IgD-negative memory B cell (primary cell): ENCODE measurements at regions not wholly inside any gene's neighbourhood (a gene's known extent, or its start where the extent isn't known, plus 50 kb on each side); places are given as distances from the start of the nearest gene placed in this dataset.

Experiments used
- H3K27ac Mint-ChIP-seq, 3 donors: one replicate each; pipeline ENCODE4 v1.8.0; 2020 to 2022; ENCODE audit warnings: mild to moderate bottlenecking in 3 of 3, mixed read lengths in 3 of 3, moderate library complexity in 1 of 3
- H3K27me3 Mint-ChIP-seq: one replicate; pipeline ENCODE4 v1.8.0; 2021; ENCODE audit warnings: mixed read lengths
- H3K36me3 Mint-ChIP-seq: one replicate; pipeline ENCODE4 v1.8.0; 2020; ENCODE audit warnings: mild to moderate bottlenecking, mixed read lengths
- H3K4me1 Mint-ChIP-seq, 3 donors: one replicate each; pipeline ENCODE4 v1.8.0; 2020 to 2022; ENCODE audit warnings: mixed read lengths in 3 of 3, mild to moderate bottlenecking in 1 of 3
- H3K4me3 Mint-ChIP-seq, 4 donors: one replicate each; pipeline ENCODE4 v1.8.0; 2020 to 2022; ENCODE audit warnings: mild to moderate bottlenecking in 4 of 4, mixed read lengths in 4 of 4, moderate library complexity in 3 of 4
- H3K9me3 Mint-ChIP-seq, 3 donors: one replicate each; pipeline ENCODE4 v1.8.0; 2020 to 2021; ENCODE audit warnings: mixed read lengths in 3 of 3, mild to moderate bottlenecking in 1 of 3

- Mint-ChIP-seq H3K36me3 (no peaks in the 10 kb centered on the region), H3K27ac (no peak overlapping the region), H3K27me3 (no peaks in the 10 kb centered on the region), H3K4me1 (peaks cover 0 to 2% (median 0%) of the 10 kb centered on the region in 3 donors), H3K9me3 (peaks cover 0 to 5% (median 2%) of the 10 kb centered on the region in 3 donors), H3K4me3 (no peak overlapping the region)
Measured at GRCh38 chr2:235365743-235366142, 128.1 kb upstream of the AGAP1 start.

GRCh38 chr2:235366390-235366789, 127.5 kb upstream of the AGAP1 start:
- H3K36me3 Mint-ChIP-seq, result no peaks in the 10 kb centered on the region

GRCh38 chr2:235366807-235367206, 127.0 kb upstream of the AGAP1 start:
- Mint-ChIP-seq H3K27ac (no peak overlapping the region), H3K4me1 (peaks cover 0 to under 1% (median 0%) of the 10 kb centered on the region in 3 donors), H3K4me3 (no peak overlapping the region), H3K27me3 (no peaks in the 10 kb centered on the region), H3K9me3 (peaks cover 0 to 5% (median 2%) of the 10 kb centered on the region in 3 donors), H3K36me3 (no peaks in the 10 kb centered on the region)

More at GRCh38 chr2:235366390-235366789, 127.5 kb upstream of the AGAP1 start:
- Mint-ChIP-seq H3K4me3 (no peak overlapping the region), H3K4me1 (peaks cover 0 to 2% (median 0%) of the 10 kb centered on the region in 3 donors), H3K27me3 (no peaks in the 10 kb centered on the region), H3K27ac (no peak overlapping the region), H3K9me3 (peaks cover 0 to 5% (median 2%) of the 10 kb centered on the region in 3 donors)

- no peak overlapping the region for H3K27ac Mint-ChIP-seq
- H3K9me3 Mint-ChIP-seq, result peaks cover 0 to 5% (median 0%) of the 10 kb centered on the region in 3 donors
Measured at GRCh38 chr2:235371018-235371417, 122.8 kb upstream of the AGAP1 start.

GRCh38 chr2:235373171-235373570, 120.7 kb upstream of the AGAP1 start:
- Mint-ChIP-seq H3K4me3 (no peak overlapping the region), H3K9me3 (peaks cover 0 to 2% (median 0%) of the 10 kb centered on the region in 3 donors), H3K36me3 (no peaks in the 10 kb centered on the region), H3K27me3 (no peaks in the 10 kb centered on the region), H3K27ac (no peak overlapping the region), H3K4me1 (peaks cover 0 to 2% (median 0%) of the 10 kb centered on the region in 3 donors)

More at GRCh38 chr2:235371018-235371417, 122.8 kb upstream of the AGAP1 start:
- Mint-ChIP-seq H3K36me3 (no peaks in the 10 kb centered on the region), H3K4me1 (peaks cover 0 to 2% (median 0%) of the 10 kb centered on the region in 3 donors), H3K27me3 (no peaks in the 10 kb centered on the region), H3K4me3 (no peak overlapping the region)

- Mint-ChIP-seq H3K9me3 (peaks cover 0 to 2% (median 0%) of the 10 kb centered on the region in 3 donors), H3K36me3 (no peaks in the 10 kb centered on the region), H3K4me3 (no peak overlapping the region)
Measured at GRCh38 chr2:235377176-235377575, 116.7 kb upstream of the AGAP1 start.

GRCh38 chr2:235378246-235378645, 115.6 kb upstream of the AGAP1 start:
- Mint-ChIP-seq H3K9me3 (peaks cover 0 to 2% (median 0%) of the 10 kb centered on the region in 3 donors), H3K4me1 (peaks cover 0 to 2% (median 0%) of the 10 kb centered on the region in 3 donors), H3K36me3 (no peaks in the 10 kb centered on the region), H3K4me3 (no peak overlapping the region), H3K27me3 (no peaks in the 10 kb centered on the region), H3K27ac (no peak overlapping the region)

More at GRCh38 chr2:235377176-235377575, 116.7 kb upstream of the AGAP1 start:
- Mint-ChIP-seq H3K27ac (no peak overlapping the region), H3K27me3 (no peaks in the 10 kb centered on the region), H3K4me1 (peaks cover 0 to 2% (median 0%) of the 10 kb centered on the region in 3 donors)

- Mint-ChIP-seq H3K4me3 (no peak overlapping the region), H3K4me1 (peaks cover 0 to 2% (median 0%) of the 10 kb centered on the region in 3 donors), H3K9me3 (peaks cover 0 to 2% (median 0%) of the 10 kb centered on the region in 3 donors), H3K27me3 (no peaks in the 10 kb centered on the region), H3K36me3 (no peaks in the 10 kb centered on the region), H3K27ac (no peak overlapping the region)
Measured at GRCh38 chr2:235378944-235379343, 114.9 kb upstream of the AGAP1 start.

GRCh38 chr2:235381261-235381912, 112.5 kb upstream of the AGAP1 start:
- no peaks in the 10 kb centered on the region for H3K4me1 Mint-ChIP-seq

GRCh38 chr2:235382179-235382578, 111.7 kb upstream of the AGAP1 start:
- H3K27me3 Mint-ChIP-seq, result no peaks in the 10 kb centered on the region
- H3K4me1 Mint-ChIP-seq, result no peaks in the 10 kb centered on the region
- peaks cover 0 to 2% (median 0%) of the 10 kb centered on the region in 3 donors for H3K9me3 Mint-ChIP-seq
- H3K4me3 Mint-ChIP-seq, result no peak overlapping the region
- no peak overlapping the region for H3K27ac Mint-ChIP-seq
- H3K36me3 Mint-ChIP-seq, result no peaks in the 10 kb centered on the region

More at GRCh38 chr2:235381261-235381912, 112.5 kb upstream of the AGAP1 start:
- no peaks in the 10 kb centered on the region for H3K27me3 Mint-ChIP-seq
- no peak overlapping the region for H3K4me3 Mint-ChIP-seq
- peaks cover 0 to 2% (median 0%) of the 10 kb centered on the region in 3 donors for H3K9me3 Mint-ChIP-seq
- H3K27ac Mint-ChIP-seq, result no peak overlapping the region
- no peaks in the 10 kb centered on the region for H3K36me3 Mint-ChIP-seq

GRCh38 chr2:235382601-235383000, 111.2 kb upstream of the AGAP1 start:
- Mint-ChIP-seq H3K27ac (no peak overlapping the region), H3K36me3 (no peaks in the 10 kb centered on the region), H3K4me1 (no peaks in the 10 kb centered on the region), H3K4me3 (no peak overlapping the region), H3K27me3 (no peaks in the 10 kb centered on the region), H3K9me3 (peaks cover 0 to 2% (median under 1%) of the 10 kb centered on the region in 3 donors)

GRCh38 chr2:235383272-235383843, 110.5 kb upstream of the AGAP1 start:
- Mint-ChIP-seq H3K4me1 (no peaks in the 10 kb centered on the region), H3K27ac (no peak overlapping the region), H3K36me3 (no peaks in the 10 kb centered on the region), H3K9me3 (peaks cover 0 to 2% (median 0%) of the 10 kb centered on the region in 3 donors), H3K27me3 (peaks cover 1% of the 10 kb centered on the region), H3K4me3 (no peak overlapping the region)

- H3K9me3 Mint-ChIP-seq, result peaks cover 0 to 2% (median 0%) of the 10 kb centered on the region in 3 donors
- H3K36me3 Mint-ChIP-seq, result no peaks in the 10 kb centered on the region
- H3K4me3 Mint-ChIP-seq, result no peak overlapping the region
- H3K27ac Mint-ChIP-seq, result no peak overlapping the region
- no peaks in the 10 kb centered on the region for H3K4me1 Mint-ChIP-seq
- peaks cover 1% of the 10 kb centered on the region for H3K27me3 Mint-ChIP-seq
Measured at GRCh38 chr2:235384624-235385023, 109.2 kb upstream of the AGAP1 start.

- H3K4me1 Mint-ChIP-seq, result peaks cover 0 to 3% (median 0%) of the 10 kb centered on the region in 3 donors
- no peaks in the 10 kb centered on the region for H3K36me3 Mint-ChIP-seq
- H3K27ac Mint-ChIP-seq, result no peak overlapping the region
- peaks cover 0 to 10% (median 5%) of the 10 kb centered on the region in 3 donors for H3K9me3 Mint-ChIP-seq
- peaks cover 1% of the 10 kb centered on the region for H3K27me3 Mint-ChIP-seq
- no peak overlapping the region for H3K4me3 Mint-ChIP-seq
Measured at GRCh38 chr2:235389626-235390025, 104.2 kb upstream of the AGAP1 start.

- Mint-ChIP-seq H3K27me3 (peaks cover 1% of the 10 kb centered on the region), H3K9me3 (peaks cover 0 to 14% (median 5%) of the 10 kb centered on the region in 3 donors), H3K36me3 (no peaks in the 10 kb centered on the region), H3K4me3 (peak overlapping the region in 1 of 4 donors; percentile 43), H3K27ac (peak overlapping the region in 1 of 3 donors; percentile 46), H3K4me1 (peaks cover 0 to 3% (median 0%) of the 10 kb centered on the region in 3 donors)
Measured at GRCh38 chr2:235390108-235390815, 103.6 kb upstream of the AGAP1 start.
